ENCODE measurements at regions not wholly inside any gene's neighbourhood (a gene's known extent, or its start where the extent isn't known, plus 50 kb on each side); places are given as distances from the start of the nearest gene placed in this dataset.
A peak's percentile ranks its signal among the peaks of the same experiment; 100 is the strongest.
"Not testable (repeated sequence)": the region's sequence is repeated elsewhere in the genome, so short reads cannot be mapped to it uniquely, and the experiment has no call there.

DNA sequence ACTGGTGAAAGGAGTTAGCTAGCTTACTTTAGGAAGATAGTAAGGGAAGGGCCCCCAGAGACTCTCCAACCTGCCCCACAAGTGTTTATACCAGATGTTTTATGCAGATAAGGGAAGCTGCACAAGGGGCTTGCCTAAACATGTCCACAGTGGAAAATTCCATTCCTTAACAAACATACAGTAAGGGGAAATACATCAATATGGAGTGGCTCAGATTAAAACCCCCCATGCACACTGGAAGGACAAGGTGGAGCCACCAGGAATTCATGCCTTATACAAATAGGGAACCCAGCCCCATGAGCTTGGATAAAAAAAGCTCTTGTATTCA lies 106.3 kb upstream of the GPBP1 start:
- DNase-seq (ENCODE audit: low read depth), result peak; percentile 1

DNA sequence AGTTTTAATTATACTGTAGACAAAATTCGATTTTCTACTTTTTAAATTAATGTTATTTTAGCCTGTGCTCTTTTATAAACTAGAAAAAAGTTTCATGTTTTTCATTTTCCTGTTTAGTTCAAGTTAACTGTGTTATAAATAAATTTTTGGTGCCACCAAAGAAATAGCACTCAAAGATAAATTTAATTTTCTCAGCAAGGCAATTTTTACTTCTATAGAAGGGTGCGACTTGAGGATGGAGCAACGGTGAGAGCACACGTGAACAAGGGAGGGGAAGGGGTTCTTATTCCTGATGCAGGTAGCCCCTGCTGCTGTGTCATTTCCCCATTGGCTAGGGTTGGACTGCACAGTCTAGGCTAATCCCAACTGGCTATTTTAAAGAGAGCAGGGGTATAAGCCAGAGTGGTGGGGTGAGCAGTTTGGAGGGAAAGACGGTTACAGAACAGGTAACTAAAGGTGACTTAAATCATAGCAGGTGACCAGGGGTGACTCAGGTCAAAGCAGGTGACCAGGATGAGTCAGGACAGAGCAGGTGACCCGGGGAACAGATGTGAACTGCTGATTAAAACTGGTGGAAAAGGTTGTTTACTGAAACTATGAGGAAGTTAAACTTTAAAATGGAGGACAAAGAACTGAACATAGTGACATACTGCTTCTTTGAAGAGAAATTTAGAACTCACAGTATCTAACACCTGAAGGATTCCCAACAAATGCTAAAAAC lies 104.6 kb upstream of the GPBP1 start:
- DNase-seq (ENCODE audit: low read depth), result no peak

DNA sequence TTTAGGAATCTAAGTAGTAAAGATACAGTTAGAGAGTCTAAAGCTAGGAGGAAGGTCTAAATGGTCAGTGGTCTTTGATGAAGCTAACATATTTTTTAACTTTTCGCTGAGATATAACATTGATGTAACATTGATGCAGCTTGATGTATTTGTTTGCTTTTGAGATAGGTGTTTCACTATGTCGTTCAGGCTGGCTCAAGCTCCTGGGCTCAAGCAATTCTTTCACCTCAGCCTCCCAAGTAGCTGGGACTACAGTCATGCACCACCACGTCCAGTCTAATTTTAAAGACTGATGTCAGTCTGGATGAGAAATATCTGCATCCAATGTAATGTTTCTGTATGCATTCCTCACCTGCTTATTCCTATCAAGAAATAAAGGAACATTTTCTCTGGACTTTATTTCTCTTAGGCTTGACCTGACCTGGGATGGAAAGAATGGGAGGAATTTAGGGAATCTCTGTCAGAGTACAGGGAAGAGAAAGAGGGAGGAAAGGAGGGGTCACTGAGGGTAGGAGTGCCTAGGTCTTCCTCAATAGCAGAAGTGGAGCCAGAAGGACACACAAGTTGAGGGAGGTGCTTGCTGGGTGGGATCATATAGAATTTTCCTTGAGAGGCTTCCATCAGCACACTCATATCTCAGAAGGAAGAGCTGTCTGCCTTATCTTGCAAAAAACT lies 101.5 kb upstream of the GPBP1 start:
- no peak for DNase-seq (ENCODE audit: low read depth)

DNA sequence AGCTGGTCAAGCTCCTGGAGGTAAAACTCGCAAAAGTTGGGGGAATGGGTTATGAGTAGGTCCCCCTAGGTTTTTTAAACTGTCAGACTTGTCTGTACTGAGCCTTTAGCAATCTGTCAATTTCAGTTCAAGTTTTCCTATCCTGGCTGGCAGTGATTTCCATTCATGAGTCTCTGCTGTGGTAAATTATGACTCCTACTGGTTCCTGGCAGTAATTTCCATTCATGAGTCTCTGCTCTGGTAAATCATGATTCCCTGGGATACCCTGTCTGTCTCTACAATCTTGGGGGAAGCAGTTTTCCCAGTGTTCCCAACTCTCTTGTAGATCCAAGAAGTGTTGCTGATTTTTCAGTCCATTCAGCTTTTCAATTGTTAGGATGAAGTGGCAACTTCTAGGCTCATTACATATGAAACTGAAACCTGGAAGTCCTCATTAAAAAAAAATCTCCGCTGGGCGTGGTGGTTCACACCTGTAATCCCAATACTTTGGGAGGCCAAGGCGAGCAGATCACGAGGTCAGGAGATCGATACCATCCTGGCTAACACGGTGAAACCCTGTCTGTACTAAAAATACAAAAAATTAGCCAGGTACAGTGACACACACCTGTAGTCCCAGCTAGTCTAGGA lies 91.3 kb upstream of the GPBP1 start:
- peak; percentile 7 for DNase-seq (ENCODE audit: low read depth)

DNA sequence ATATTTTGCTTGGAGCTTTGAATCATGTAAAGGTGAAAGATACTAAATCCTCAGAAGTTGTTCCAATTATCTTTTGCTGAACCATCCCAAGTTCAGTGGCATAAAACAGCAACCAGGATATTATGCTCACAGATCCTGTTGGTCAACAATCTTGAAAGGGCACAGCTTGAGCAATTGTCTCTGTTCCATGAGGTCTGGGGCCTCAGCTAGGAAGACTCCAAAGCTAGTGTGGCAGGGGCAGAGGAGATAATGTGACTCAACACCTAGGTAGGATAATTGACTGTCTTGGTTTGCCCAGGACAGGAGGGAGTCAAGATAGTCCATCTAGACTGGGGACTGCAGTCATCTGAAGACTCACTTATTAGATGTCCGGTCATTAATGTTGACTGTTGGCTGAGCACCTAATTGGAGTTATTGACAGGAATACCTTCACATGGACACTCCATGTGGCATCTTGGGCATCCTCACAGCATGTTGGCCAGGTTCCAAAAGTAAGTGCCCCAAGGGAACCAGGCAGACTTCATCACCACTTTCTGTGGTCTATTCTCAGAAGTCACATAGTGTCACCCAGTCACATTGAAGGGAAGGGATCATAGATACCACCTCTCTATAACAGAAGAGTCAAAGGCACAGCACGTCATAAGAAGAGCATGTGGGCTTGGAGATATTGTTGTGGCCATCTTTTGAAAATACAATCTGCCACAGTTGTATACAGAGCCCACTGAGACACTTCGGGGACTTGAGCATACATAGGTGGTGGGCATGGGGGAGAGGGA lies 88.4 kb upstream of the GPBP1 start:
- no peak for DNase-seq (ENCODE audit: low read depth)

DNA sequence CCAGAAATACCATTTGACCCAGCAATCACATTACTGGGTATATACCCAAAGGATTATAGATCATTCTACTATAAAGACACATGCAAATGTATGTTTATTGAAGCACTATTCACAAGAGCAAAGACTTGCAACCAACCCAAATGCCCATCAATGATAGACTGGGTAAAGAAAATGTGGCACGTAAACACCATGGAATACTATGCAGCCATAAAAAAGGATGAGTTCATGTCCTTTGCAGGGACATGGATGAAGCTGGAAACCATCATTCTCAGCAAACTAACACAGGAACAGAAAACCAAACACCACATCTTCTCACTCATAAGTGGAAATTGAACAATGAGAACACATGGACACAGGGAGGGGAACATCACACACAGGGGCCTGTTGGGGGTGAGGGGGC lies 85.9 kb upstream of the GPBP1 start:
- not testable (repeated sequence) for DNase-seq (ENCODE audit: low read depth)

DNA sequence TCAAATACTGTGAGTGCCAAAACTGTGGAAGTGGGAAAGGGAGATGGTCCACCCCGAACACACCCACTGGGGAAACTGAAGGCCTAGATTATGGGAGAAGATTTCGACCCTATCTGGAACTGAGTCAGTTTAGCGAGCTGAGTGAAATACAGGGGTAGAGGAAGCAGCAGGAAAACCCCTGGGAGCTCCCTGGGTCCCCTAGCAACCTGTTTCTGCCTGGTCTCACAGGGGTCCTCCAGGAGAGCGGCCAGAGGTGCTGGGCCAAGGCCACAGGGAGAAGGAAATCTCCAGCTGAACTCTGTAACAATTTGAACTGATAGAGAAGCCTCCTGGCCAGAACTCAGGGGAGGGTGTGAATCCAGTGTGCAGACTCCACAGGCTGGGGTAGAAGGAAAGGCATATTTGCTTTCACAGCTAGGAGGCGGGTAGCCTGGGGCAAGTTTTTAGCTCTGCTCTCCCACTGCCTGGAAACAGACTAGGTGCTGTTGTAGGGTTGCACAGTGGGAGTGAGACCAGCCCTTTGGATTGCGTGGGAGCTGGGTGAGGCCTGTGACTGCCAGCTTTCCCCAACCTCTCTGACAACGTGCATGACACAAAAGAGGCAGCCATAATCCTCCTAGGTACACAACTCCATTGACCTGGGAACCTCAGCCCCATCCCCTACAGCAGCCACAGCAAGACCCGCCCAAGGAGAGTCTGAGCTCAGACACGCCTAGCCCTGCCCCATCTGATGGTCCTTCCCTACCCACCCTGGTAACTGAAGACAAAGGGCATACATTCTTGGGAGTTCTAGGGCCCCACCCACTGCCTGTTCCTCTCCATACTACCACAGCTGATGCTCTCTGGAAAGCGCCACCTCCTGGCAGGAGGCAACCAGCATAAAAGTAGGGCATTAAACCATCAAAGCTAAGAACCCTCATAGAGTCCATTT lies 78.8 kb upstream of the GPBP1 start:
- no peak for DNase-seq (ENCODE audit: low read depth)

DNA sequence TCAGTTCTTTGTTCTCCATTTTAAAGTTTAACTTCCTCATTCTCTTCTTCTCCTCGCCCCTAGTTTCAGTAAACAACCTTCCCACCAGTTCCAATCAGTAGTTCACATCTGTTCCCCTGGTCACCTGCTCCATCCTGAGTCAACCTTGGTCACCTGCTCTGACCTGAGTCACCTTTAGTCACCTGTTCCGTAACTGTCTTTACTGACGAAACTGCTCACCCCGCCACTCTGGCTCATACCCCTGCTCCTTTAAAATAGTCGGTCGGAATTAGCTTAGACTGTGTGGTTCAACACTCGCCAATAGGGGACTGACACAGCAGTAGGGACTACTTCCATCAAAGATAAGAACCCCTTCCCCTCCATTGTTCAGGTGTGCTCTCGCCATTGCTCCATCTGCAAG lies 76.3 kb upstream of the GPBP1 start:
- DNase-seq (ENCODE audit: low read depth), result no peak

DNA sequence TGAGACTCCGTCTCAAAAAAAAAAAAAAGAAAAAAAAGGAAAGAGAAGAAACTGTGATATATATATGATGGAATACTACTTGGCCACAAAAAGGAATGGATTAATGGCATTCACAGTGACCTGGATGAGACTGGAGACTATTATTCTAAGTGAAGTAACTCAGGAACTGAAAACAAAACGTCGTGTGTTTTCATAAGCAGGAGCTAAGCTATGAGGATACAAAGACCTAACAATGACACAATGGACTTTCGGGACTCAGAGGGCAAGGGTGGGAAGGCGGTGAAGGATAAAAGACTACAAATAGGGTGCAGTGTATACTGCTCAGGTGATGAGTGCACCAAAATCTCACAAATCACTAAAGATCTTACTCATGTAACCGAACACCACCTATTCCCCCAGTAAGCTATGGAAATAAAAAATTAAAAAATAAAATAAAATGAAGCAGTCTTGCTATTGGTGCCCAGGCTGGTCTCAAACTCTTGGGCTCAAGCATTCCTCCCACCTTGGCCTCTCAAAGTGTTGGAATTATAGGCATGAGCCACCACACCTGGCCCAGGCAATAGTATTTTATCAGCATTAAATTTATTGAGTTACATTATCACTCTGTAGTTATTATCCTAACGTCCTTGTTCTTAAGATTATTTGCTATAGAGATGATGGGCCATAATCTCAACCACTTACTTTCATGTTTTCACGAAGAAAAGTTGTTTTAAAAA lies 71.5 kb upstream of the GPBP1 start:
- no peak for DNase-seq (ENCODE audit: low read depth)

DNA sequence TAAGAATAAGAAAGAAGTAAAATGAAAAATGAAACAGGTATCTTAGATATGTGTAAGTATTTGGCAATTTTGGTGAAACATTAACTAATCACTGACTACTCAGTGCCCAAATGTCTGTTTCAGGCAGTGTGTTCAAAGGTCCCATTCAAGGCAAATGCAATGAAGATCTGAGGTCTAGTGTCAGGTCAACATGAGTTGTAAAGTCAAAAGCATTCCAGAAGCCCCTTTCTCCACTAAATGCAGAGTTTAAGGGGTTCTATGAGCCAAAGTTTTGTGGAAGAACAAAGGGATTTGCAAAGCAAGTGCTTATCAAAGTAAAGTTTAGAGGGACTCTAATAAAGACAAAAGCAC lies 71.0 kb upstream of the GPBP1 start:
- DNase-seq (ENCODE audit: low read depth), result no peak

DNA sequence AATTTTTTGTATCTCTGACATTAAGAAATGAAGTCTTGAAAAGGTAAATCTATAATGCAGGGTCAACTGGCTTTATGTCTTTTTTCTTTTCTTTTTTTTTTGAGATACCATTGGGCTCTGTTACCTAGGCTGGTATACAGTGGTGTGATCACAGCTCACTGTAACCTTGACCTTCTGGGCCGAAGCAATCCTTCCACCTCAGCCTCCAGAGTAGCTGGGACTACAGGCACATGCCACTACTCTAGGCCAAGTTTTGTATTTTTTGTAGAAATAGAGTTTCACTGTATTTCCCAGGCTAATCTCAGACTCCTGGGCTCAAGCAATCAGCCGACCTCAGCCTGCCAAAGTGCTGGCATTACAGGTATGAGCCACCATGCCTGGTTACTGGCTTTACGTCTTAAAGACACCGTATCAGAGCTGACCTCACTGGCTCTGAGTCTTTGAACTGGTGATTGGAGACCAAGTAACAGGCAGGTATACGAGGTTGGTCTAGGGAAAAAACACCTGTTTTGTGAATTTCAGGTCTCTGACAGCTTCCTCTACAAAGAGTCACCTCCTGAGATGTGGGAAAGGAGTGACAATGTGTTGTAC lies 70.4 kb upstream of the GPBP1 start:
- no peak for DNase-seq (ENCODE audit: low read depth)

DNA sequence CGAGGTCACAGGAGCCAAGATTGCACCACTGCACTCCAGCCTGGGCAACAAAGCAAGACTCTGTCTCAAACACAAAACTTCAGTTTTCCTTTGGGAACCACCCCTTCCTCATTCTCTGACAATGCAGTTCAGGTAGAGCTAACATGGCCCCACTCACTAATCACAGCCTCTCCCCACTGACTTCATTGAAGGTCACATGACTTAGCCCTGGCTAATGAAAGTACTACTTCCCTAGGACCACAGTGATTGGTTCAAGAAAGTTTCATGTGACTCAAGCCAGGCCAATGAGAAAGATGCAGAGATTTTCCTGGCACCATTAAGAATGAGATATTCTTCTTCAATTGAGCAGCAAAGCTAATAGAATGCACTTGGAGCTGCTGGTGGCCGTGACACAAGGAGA lies 67.2 kb upstream of the GPBP1 start:
- DNase-seq (ENCODE audit: low read depth), result no peak

DNA sequence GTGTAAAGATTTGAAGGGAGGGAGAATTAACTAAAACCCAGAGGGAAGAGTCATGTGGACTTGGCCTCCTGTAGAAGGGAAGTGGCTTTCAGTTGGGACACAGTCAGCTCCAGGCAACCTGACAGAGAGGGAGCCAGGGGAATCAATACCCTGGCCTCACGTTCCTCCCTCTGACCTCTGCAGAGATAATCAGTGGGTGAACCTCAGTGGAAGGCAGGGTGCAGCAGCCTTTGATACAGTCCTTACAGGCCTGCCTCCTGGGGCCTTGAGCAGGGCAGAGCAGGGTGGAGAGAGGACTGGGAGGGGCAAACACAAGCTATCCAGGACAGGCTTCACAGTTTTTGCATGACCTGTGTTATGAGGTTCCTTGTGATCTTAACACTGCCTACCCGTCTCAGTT lies 61.9 kb upstream of the GPBP1 start:
- DNase-seq (ENCODE audit: low read depth), result no peak

DNA sequence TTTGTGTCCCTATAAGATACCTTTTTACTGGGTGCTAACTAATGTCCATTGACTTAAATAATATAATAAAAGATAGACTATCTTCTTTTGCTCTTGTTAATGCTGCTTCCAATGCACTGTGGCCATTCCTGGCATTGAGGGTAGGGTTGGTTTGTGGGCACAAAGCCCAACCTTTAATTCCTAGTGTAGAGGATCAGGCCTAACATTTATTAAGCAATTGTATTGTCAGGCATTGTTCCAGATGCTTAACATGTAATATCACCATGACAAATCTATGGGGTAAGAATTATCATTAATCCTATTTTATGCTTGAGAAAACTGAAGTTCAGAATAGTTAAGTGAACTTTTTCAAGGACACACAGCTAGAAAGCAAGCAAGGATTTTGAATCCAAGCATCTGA lies 60.4 kb upstream of the GPBP1 start:
- no peak for DNase-seq (ENCODE audit: low read depth)

DNA sequence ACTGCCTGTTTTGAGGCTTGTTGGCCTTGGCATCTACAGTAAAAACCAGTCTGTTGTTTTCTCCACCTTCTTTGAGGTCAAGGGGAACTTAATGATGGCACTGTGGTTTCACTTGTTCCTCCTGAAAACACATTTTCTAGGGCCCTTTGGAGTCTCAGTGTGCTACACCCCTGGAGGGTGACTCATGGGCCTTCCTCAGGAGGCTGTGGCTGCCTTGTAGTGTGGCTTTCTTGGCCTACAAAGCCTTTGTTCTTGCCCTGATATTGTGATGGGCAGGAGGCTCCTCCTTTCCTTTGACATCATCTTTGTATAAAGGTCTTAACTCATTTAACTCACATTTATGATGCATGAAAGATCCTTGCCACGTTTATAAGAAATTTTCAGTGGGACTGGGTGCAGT lies 56.3 kb upstream of the GPBP1 start:
- DNase-seq (ENCODE audit: low read depth), result no peak

DNA sequence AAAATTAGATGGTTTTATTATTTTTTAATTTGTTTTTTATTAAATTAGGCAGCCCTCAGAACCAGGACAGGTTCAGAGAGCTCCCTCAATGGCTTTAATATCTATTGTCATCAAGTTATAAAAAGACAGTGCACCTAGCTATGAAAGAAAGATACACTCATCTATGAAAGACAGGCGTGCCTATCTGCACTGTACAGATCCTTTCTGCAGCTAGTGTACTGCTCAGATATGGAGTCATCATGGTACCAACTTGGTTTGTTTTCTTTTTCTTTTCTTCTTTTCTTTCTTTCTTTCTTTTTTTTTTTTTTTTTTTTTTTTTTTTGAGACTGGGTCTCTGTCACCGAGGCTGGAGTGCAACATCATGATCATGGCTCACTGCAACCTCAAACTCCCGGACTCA lies 54.8 kb upstream of the GPBP1 start:
- DNase-seq (ENCODE audit: low read depth), result no peak

DNA sequence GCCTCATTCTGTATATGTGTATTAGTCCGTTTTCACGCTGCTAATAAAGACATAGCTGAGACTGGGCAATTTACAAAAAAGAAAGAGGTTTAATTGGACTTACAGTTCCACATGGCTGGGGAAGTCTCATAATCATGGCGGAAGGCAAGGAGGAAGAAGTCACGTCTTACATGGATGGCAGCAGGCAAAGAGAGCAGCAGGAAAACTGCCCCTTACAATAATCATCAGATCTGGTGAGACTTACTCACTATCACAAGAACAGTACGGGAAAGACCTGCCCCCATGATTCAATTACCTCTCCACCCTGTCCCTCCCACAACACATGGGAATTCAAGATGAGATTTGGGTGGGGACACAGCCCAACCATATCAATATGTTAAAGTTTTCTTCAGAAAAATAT lies 49.8 kb upstream of the GPBP1 start:
- DNase-seq (ENCODE audit: low read depth), result no peak
